Kidney capillary endothelial cell (primary cell): ENCODE measurements at regions not wholly inside any gene's neighbourhood (a gene's known extent, or its start where the extent isn't known, plus 50 kb on each side); places are given as distances from the start of the nearest gene placed in this dataset.
A peak's percentile ranks its signal among the peaks of the same experiment; 100 is the strongest.
"Not testable (repeated sequence)": the region's sequence is repeated elsewhere in the genome, so short reads cannot be mapped to it uniquely, and the experiment has no call there.

ENCODE experiments used
- DNase-seq: peaks from one replicate; pipeline ENCODE4 v3.0.0-alpha.2; 2018; ENCODE audit warnings: low spot score

- no peak for DNase-seq
These were observed 168.0 kb upstream of the HMGA2 start for GRCh38 chr12:65656156-65656882.

GRCh38 chr12:65656891-65657351 lies 167.4 kb upstream of the HMGA2 start:
- DNase-seq: peak; percentile 100

DNA sequence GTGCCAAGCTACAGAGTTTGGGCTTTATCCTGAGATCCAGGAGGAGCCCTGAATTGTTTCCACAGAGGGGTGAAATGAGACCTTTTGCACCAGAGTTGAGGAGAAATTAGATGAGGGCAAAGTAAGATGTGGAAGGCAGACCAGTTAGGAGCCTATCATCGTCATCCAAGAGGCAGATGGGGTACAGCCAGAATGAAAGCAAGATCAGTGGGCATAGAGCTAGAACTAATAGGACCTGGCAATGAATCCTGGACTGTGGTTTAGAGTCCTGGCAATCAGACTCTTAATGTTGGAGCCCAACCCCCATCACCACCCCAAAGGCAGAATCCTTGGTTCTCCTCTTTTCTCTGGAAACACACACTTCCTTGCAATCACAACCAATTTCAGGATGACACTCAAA lies 166.6 kb upstream of the HMGA2 start:
- DNase-seq: no peak

GRCh38 chr12:65658360-65658759 lies 165.9 kb upstream of the HMGA2 start:
- DNase-seq: no peak

- DNase-seq: no peak
These were observed 164.6 kb upstream of the HMGA2 start for GRCh38 chr12:65659681-65660080.

DNA sequence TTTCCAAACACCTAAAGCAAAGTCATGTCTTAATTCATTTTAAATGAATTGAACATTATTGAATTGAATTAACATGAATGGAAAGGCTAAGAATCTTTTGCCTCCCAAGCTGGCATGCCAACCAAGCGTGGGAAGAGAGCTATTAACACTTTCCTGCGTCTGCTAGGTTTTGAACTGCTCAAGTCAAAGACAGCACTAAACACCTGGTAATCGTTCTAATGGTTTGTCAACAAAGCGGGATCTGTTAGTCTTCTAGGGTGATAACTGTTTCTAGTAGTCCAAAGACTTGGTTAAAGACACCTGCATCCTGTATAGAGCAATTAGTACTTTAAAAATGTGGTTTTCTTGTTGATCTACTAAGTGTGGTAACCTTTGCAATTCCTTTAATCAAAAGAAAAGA lies 164.2 kb upstream of the HMGA2 start:
- no peak for DNase-seq

DNA sequence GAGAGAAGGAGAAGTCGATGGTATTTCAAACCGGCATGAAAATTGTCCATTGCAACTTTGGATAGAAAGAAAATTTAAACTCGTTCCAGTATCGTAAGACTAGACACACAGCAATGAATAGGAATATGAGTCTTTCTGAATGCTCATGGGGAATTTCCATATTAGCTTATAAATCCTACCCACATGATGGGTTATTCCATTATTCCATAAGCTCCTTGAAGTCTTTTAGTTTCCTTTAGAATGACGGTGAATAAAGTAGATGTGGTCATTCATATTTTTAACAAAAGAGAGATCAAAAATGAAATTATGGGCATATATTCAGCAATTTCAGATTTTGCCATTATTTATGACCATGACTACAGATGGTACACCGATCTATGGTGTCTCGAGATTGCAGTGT lies 163.4 kb upstream of the HMGA2 start:
- no peak for DNase-seq

- no peak for DNase-seq
These were observed 161.7 kb upstream of the HMGA2 start for GRCh38 chr12:65662590-65662989.

DNA sequence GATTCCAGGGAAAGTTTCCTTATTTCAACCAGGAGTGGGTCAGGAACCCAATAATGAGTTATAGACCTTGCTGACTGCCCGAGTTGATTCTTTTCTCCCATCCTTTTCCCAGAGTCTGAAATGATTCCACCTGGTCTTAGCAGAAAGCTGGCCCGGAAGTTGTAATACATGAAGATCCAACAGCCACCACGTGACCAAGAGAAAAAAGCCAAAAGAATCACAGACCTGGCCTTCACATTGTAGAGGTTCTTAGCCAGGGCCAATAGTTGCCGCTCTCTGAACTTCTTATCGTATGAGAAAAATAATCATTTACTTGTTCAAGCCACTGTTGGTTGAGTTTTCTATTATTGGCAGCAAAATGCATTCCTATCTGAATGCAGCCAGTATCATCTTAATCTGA lies 161.2 kb upstream of the HMGA2 start:
- no peak for DNase-seq

DNA sequence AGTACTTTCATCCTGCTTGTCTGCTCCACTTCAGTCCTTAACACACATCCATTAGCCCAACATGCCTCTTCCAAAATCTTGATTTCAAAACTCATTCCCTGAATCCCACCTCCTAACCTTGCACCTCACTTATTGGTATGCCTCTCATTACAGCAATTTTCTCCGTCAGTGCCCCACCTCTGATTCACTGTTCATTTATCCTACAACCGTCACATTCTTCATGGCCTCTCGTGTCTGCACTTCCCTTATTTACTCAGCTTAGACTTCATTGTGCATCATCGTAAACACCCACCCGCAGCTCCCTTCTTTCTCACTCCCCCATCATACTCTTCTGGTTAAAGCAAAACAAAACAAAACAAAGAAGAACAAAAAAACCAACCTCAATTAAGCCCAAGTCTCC lies 160.6 kb upstream of the HMGA2 start:
- DNase-seq: no peak

GRCh38 chr12:65664715-65665250 lies 159.5 kb upstream of the HMGA2 start:
- DNase-seq: no peak

DNA sequence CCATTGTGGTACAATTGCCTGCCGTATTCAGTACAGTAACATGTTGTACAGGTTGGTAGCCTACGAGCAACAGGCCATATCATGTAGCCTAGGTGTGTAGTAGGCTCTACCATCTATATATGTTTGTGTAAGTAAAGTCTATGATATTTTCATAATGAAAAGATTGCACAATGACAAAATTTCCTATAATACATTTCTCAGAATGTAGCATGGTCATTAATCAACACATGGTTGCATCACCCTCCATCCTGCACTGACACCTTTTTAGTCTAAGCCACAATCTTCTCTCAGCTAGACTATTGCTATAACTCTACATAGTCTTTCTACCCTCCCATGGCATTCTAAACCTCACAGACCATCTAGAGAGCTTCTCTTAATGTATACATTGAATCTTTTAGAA lies 158.5 kb upstream of the HMGA2 start:
- no peak for DNase-seq

DNA sequence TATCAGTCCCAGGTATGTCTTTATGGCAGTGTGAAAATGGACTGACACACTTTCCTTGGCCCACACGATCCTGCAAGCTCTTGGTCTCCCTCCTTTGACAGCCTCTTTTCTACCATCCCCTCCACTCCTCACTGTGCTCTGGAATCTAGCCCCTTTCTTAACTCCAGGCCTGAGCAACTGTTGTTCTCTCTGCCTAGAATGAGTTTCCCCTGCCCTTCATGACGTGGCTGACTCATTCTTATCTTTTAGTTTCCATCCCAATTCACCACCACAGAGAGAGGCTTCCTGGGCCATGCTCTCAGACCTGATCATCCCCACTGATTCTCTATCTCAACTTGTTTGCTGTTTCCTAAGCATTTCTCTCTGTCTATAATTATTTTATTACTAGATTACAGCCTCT lies 157.4 kb upstream of the HMGA2 start:
- DNase-seq: no peak

- DNase-seq: no peak
These were observed 156.4 kb upstream of the HMGA2 start for GRCh38 chr12:65667932-65668331.

- no peak for DNase-seq
These were observed 155.1 kb upstream of the HMGA2 start for GRCh38 chr12:65668981-65669695.

- no peak for DNase-seq
These were observed 153.5 kb upstream of the HMGA2 start for GRCh38 chr12:65670775-65671174.

DNA sequence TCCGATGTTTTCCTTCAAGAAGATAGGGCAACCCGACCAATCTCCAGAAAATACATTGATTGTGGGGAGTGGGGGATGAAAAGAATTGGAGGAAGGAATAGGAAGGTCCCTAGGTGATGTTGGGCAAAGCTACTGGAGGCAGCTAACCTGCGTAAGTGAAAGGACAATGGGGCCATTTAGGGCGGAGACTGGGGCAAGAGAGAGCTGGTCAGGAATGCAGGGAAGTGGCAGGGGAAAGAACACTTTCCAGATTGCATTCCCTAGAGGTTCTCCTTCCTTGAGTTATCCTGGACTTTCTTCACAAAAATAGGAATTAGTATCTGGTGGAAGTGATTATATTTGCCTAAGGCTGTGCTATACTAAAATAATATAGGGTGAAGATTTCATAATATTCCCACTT lies 151.8 kb upstream of the HMGA2 start:
- DNase-seq: no peak

DNA sequence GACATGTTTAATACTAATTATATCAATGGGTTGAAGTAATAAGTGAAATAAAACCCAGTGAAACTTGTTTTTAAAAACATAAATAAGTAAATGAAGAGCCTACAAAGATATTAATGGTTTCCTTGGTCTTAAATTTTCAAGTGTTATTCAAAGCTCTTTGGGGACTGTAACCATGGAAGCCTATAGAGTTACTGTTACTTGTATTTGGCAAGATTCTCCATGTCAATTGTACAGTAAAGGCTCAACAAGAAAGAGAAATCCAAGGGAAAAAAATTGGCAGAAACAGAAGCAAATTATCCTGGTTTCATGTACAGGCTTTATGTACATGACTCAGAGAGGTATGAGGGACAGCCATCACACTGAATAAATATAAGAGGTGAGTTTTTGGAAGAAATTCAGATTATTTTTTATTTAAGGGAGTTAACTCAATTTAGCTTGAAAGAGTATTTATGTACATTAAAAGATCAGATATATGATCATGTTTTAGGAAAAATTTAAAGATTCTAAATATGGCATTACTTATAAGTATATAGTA lies 151.1 kb upstream of the HMGA2 start:
- no peak for DNase-seq

DNA sequence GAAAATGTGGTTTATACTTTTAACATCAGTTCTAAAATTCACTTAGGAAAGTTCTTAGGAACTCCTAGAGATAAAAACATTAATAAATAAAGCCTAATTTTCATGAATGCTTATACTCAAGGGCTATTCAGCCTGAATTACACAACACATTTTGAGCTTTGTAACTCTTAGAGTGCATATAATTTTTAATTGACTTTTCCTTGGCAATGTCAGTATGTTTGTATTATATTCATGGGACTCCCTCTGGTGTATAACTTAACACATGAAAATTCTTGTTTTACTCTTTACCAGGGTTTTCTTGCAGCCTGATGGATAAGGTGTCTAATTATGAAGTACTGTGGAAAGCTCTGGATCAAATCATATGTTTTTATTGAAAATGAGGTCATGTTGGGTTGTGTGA lies 150.6 kb upstream of the HMGA2 start:
- DNase-seq: no peak

DNA sequence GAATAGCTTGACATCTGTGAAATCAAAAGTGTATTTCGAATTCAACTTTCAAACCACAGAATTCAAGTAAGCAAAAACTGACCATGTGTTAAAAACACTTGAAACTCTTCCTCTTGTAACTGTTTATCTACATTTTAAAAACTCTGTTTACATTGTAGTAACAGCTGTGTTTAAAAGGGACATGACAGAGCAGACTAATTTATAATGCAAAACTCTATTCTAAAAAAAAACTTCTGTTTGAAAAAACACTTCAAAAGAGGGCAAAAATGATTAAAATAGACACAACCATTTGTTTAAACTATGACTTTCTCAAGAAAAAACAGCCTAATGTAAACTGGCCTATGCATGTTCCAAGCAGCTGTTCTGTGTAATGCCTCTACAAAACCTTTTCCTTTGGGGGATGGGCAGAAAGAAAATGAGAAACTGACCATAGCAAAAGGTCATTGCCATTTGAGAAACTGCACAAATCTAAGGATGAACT lies 149.1 kb upstream of the HMGA2 start:
- DNase-seq: no peak

GRCh38 chr12:65678172-65678571 lies 146.1 kb upstream of the HMGA2 start:
- DNase-seq: not testable (repeated sequence)

DNA sequence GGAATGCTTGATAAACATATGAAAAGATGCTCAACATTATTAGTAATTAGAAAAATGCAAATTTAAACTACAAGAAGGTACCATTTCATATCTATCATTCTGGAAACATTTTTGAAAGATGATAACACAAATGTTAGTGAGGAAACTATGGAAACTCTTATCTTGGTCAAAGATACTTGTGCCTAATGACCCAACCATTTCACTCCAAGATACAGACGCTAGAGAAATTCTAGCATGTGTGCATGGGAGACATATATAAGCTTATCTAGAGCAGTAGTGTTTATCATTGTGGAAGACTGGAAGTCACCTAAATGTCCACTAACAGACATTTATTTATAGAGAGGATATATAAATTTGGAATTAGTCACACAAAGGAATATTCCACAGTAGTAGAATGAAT lies 143.1 kb upstream of the HMGA2 start:
- no peak for DNase-seq

- no peak for DNase-seq
These were observed 142.2 kb upstream of the HMGA2 start for GRCh38 chr12:65682112-65682511.
